Activated CD4-positive, alpha-beta T cell treated with anti-CD3 and anti-CD28 coated beads, Interleukin-10, Interleukin-2, amounts not matched to agents 100 ng/mL and 50 ng/mL, durations not matched to agents 16 hours and 8 hours (primary cell): ENCODE measurements at regions not wholly inside any gene's neighbourhood (a gene's known extent, or its start where the extent isn't known, plus 50 kb on each side); places are given as distances from the start of the nearest gene placed in this dataset.

Source experiments
- DNase-seq: peaks from one replicate; pipeline ENCODE4 v3.0.0-alpha.2; 2020

DNA sequence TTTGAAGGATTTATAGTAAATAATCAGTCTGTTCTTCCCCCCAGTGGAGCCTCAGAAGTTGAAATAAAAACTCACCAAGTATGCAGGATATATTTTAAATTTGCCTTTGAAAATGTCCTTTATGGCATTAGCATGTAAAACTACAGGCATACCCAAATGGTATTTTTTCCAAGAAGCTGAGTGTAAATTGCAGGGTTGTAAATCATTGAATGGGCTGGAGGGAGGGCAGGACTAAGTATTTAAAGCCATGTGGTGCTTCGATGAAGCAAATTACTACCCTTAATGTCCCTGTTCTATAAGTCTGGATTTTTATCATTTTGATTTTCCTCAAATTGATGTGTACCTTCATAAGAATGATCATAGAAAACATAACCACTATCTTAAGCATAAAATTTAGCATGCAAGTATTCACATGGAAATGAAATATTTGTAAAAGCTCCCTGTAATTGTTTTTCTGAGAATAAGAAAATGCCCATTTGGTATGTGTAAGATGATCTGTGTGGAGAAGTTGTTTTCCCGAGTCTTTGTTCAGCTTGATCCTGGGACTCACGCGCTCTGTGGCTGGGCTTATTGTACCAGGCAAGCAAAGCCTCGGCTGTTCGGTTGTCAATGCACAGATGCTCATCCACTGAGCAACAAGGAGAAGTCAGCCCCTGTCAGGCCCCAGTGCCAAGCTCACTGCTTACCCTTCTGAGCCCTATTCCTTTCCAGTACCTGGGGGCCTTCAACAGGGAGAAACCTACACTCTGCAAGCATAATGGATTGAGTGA, 66.7 kb downstream of the CD164 start:
- DNase-seq, result no peak

DNA sequence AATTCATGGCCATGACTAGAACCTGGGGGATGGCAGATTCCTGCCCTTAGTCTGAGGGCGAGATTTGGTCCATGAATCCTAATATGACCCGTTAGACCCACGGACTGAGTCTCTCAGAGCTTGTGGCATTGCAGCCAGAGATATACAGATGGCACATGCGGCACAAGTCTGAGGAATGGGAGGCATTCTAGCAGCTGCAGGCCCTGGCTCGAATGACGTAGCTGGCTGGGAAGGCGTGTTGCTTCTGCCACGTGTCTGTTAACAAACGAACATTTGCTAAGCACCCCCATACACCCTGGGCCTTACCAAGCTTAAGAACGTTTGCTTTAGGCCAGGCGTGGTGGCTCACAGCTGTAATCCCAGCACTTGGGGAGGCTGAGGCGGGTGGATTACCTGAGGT, 68.0 kb downstream of the CD164 start:
- no peak for DNase-seq

DNA sequence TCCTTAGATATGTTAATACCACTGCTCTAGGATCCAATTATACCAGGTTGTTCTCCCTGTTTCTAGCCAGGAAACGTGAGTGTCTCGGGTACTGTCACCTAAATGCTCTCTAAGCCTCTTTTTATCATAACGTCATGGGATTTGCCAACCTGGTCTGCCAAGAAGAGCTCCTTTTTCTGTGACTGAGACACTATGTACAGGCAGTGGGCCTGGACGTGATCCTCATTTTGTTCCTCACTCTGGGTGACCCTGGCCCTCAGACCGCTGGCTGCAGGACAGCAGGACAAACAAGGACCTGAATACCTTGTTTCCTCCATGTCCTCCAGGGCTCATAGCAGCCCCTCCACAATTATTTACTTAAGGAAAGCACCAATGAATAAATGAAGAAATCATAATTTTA, 69.1 kb downstream of the CD164 start:
- no peak for DNase-seq

DNA sequence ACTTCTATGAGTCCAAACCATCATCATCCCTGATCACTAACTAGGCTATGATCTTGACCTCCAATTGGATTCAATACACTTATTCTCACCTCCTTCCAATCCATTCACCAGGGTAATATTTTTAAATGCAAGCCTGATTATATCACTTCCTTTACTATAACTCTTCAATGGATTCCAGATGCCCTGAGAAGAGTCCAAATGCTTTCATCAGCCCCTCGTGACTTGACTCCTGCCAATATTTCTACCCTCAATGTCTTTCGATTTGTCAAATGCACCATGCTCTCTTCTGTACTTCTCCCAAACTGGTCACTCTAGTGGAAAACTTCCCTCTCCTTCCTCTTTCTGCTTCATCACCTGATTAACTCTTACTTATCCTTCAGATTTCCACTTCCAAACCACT, 70.8 kb downstream of the CD164 start:
- DNase-seq, result no peak

DNA sequence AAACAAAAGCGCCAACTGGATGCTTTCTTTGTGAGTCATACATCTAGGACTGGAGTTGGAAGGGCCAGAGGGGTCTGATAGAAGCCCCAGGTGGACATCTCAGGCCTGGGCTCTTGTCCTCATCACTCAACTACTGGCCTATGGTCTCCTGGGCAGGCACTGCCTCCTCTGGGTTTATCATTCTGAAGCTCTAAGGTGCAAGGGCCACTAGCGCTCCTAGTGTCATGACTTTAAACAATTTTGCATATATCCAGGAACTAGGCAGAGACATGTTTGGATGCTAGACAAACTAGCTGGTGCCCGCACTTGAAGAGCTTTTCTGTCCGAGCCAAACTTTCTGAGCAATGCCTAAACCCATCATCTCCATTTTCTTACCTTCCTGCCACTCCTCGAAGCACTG, 72.3 kb downstream of the CD164 start:
- DNase-seq, result no peak

DNA sequence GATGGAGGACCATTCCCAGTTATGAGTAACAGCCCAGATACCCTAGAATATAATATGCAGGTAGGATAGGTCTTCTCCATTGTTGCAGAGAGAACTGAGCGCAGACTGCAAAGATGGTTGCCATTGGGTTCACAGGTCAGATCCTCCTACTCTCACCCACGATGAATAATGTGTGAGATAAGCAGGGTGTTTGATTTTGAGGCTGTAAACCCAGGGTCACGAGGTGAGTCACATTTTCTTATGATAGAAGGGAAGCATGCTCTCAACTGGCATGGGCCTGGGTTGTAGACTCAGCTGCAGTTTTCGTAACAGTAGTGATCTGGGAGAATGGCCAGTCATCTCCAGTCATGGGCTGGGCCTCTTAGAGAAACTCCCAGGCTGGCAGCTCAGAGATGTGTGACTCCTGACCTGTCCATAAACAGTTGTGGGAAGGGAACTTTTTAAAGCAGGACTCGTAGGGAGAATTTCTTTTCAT, 74.2 kb downstream of the CD164 start:
- DNase-seq, result peak; percentile 54

DNA sequence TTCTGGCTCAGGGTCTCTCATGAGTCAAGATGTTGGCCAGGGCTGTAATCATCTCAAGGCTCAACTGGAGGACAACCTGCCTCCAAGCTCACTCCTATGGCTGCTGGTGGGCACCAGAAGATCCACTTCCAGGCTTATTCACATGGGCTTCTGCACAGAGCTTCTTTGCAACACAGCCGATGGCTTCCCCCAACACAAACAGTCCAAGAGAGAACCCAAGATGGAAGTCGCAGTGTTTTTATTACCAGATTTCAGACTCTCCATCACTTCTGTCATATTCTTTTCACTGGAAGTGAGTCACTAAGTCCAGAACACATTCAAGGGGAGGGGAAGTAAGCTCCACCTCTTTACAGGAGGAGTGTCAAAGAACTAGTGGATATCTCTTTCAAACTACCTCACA, 75.5 kb downstream of the CD164 start:
- no peak for DNase-seq

DNA sequence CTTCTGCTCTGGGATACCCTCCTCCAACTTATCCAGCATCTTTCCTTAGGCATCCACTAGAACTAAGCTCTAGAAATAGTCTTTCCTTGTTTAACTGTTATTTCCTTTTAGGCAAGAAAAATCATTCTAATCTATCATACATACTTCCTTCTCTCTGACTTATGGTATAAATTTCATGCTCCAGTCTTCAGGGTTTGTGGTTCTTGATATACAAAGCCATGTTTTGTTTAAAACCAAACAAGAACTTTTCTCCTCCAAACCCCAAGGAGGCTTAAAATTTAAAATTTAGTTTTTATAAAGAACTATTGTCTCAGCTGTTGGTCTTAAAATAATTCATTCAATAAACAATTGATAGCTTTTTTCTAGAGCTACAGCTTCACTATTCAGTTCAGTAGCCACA, 77.2 kb downstream of the CD164 start:
- DNase-seq, result no peak

DNA sequence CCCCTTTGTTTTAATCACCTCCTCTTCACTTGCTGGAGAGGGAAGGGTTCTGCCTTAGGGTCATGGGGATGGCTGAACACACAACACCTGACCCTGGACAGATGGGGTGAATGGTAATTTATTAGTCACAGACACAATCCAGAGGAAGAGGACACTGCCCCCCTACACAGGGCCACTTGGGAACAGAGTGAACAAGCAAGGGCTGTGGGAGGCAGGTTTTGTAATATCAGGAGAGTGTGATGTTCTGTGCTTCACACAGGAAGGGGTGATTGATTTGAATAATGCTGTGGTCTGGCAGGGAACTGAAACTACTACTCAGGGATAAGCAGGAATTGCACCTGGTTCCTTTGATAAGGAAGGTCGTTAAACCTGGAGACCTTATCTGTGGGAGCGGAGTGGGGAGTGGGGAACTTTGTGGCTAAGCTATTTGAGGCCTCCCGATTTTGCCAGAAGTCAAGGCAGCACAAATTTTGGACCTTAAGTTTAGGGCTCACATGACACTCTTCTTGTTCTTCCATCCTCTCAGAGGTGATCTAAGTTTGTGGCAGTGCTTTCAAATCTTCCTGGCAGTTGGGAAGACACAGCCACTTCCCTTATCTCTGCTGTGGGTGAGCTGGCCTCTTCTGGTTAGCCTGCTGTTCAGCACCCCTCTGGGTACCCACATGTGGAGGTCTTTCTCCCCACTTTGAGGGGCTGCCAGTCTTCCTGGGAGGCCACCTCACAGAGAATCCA, 77.8 kb downstream of the CD164 start:
- peak; percentile 70 for DNase-seq

DNA sequence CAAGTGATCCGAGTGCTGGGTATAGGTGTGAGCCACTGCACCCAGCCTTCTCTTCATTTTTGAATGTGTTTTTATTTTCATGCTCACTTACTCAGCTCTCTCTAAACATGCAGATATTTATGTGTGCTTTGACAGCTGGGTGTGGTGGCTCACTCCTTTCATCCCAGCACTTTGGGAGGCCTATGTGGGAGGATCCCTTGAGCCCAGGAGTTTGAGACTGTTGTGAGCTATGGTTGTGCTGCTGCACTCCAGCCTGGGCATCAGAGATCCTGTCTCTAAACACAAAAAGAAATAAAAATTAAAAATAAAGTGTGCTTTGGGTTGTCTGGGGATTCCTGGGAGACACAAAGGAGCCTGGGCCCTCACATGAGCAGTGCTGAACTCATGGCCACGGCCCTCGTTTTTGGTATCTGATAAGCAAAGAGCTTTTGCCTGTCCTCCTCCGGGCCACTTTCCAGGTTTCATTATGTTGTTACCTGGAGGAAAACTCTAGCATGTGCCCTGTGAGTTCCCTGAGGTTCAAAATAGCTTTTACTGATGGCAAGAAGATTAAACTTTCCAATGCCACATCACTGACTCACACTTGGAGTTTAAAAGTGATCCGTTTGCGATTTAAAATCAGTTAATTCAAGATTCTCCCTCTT, 78.5 kb downstream of the CD164 start:
- DNase-seq, result no peak

DNA sequence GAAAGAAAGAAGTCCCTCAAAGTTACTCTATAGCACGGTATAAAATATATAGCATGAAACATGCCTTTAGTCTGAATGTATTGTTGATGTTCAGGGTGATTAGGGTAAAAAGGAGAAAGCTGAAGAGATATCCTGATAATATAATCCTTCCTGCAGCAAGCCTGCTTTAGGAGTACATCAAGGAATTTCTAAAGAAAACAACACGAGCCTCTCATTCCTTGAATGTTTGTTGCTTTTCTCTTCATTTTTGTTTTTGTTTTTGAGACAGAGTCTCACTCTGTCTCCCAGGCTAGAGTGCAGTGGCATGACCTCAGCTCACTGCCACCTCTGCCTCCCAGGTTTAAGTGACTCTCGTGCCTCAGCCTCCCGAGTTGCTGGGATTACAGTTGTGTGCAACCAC, 79.1 kb downstream of the CD164 start:
- DNase-seq, result no peak

DNA sequence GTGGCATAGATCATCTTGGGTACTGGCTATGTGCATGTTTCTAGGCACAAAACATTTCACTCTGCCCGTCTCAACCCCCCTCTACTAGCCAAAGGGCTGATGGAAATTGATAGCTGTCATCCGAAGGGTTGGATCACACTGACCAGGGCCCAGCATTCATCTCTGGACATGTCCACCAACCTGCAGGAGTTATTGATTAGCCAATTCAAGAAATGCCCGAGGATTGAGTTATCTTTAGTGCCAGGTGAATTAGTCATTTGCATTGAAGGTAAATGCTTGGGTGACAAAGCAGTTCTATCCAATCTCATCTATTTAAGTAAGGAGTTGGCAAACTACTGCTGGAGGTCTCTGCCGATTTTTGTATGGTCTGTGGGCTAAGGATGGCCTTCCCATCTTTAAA, 80.1 kb downstream of the CD164 start:
- no peak for DNase-seq

DNA sequence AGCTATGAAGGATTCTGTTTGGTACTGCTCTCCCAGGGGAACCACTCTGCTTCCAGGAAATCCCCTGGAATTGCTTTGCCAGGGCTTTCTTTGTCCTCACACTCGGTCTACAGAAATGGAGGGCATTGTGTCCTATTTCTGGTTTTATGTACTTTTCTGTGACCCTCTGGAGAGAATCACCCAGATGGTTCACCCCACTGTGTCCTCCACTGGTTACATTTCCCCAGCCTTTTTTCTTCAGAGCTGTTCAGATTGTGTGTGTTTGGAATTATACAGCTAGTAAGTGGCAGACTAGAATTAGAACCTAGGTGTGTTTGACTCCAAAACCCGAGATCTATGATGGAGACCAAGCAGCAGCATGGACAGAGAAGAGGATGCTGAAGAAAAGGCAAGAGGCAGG, 80.8 kb downstream of the CD164 start:
- DNase-seq, result no peak

DNA sequence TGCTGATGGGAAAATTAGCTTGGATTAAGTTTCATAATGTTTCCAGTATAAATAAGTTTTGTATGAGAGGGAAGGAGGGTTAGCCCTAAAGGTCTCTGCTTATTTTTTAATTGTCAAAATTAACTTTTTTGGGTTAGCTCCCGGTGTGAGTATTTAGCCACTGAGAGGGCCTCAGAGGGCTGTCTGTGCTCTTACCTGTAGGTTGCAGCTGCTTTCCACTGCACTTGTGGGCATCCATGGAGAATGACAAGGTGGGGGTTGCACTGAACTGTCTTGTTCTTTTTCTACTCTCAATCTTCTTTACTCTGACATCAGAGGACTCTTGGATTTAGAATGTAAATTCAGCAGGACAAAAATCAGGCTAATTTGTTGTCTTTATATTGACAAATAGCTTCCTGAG, 81.4 kb downstream of the CD164 start:
- no peak for DNase-seq

DNA sequence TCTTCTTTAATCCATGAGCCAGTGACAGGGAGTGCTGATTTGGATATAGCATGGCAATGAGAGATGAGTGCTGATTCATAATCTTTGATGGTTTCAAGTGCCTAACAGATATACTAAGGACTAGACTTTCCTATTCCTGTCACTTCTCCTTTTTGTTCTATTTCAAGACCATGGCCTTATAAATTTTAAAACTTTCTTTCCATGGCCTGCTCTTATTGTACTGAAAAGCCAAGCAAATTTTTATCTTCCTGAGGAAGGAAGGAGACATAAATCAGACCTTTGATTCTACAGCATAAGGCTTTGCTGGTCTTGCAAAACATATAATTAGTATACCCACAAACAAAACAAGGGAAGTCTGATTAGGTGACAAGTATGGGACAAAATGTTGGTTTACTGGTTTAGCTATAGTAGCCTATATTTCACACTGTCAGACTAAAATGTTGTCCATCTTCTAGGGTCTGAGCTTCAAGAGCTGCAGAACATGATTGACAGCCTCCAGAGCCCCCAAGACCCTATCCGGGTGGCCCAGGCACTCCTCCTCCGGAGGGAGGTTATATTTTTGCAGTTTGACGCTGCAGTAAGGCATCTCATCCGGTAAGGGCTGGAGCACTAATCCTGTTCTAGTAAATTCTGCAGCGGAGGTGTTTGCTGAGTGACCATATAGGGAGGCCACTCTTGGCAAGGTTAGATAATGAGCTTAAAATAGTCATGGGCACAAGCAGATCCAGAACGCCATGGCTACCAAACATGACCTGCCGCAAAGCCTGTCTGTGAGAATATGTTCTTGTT, 82.3 kb downstream of the CD164 start:
- no peak for DNase-seq

DNA sequence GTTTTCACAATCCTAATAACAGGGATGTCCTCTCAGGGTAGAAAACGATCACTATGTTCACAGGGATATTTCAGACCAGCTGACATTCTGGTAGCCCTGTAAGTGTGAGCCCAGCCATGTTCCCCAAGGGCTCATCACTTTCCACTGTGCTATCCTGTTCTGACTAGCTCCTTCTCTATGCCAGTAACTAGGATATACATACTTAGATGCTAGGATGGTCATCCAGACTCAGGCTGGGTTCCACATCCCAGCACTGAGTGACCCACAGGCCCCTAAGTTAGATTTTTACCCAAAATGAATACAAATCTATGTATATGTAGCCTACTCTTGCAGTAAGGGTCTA, 83.0 kb downstream of the CD164 start:
- no peak for DNase-seq

DNA sequence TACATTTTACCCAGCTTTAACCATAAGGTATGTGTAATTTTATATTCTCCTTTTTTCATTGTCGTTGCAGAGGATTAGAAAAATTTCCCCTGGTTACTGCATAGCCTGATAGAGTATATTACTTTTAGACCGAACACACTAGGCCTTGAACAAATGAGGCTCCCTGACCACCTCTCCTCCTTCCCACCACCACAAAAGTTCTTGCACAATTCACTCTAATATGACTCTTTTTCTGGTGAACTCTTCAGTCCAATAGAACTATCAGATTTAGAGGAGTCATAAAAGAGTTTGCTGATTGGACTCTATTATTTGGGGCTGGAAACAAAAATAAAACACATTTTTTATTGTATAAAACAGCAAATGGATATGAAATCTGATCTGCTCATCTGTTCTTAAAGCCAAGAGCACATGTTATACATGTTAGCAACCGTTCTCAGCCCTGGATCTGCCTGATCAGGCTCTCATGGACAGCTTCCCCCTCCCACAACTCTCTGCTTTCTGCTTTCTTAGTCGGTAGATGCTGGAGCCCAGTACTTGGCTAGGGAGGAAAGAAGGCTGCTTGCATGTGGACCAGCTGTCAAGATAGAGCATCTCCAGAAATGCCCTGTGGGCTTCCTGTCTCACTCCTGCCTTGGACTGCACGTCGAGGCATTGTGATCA, 83.5 kb downstream of the CD164 start:
- no peak for DNase-seq

DNA sequence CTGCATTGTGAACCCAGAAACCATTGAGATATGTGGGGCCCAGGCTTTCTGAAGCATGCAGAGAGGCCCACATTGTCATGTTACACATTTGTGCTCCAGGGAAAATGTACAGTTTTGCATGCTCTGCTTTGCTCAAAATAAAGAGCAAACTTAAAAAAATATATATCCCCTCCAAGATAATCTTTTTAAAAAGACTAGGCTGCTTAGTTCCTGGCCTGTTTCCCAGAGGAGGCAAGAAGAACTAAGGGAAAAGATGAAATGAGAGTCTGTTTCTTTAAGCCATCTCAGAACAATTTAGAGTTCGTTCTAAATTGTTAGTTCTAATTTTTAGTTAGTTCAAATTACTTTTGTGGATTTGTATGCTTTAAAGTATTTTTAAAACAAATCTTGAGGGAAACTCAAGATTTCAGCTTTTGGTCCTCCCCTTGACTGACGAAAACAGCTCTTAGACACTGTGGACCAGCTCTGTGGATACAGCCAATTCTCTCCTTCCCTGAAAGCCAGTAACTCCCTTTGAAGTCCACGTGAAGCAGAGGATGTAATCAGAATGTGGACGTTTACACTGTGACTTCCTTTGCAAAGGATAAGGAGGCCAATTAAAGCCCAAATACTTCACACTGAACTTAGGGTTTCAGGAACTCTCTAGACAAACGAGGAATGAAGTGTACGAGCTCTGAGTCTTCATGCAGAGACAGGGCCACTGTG, 84.7 kb downstream of the CD164 start:
- DNase-seq, result no peak

DNA sequence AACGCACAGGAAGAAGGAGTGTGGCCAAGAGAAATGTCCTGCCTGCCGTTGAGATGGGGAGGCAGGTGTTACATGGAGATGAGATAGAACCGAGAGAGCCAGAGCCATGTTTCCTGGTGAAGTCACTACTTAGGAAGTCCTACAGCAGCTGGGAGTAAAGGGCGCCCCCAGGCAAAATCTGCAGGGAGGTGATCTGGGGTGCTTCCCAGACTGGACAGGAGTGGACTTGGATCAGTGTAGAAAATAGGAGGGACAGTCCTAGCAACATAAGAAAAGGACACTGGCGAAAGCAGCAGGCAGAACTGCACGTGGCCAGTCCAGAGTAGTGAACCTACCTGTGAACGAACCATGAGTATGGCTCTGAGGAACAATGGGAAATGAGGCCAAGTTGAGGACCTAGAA, 85.3 kb downstream of the CD164 start:
- no peak for DNase-seq

DNA sequence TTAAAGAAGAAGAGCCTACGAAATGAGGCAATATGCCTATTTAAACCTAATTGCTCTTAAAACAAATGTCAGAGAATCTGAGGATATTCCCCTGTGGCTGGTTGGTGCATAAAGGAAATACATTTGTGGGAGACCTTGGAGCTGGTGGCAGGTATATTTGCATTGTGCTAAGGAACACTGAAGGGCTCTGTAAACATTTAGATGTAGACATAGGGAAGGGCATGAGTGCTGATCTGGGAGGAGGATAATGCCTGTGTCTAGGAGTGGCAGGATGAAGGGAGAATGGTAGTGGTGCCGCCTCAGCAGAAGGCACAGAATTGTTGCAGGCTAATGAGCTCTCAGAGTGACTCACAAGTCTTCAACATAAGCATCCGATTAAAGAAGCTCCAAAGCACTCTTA, 85.8 kb downstream of the CD164 start:
- no peak for DNase-seq

DNA sequence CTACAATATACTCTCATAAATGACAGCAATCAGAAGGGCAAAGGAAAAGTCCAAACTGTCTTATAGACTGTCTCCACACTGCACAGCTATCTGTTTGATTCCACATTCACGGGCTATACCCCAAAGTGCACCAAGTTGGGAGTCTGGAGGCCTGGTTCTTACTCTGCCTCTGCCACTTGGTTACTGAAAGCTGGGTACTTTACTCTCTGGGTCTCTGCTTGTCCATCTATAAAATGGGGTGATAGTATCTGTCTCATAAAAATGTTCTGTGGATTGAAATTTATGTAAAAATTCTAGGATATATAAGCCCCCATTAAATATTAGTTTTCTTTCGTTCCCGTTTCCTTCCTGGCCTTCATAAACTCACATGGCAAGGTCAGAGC, 86.5 kb downstream of the CD164 start:
- DNase-seq, result no peak

DNA sequence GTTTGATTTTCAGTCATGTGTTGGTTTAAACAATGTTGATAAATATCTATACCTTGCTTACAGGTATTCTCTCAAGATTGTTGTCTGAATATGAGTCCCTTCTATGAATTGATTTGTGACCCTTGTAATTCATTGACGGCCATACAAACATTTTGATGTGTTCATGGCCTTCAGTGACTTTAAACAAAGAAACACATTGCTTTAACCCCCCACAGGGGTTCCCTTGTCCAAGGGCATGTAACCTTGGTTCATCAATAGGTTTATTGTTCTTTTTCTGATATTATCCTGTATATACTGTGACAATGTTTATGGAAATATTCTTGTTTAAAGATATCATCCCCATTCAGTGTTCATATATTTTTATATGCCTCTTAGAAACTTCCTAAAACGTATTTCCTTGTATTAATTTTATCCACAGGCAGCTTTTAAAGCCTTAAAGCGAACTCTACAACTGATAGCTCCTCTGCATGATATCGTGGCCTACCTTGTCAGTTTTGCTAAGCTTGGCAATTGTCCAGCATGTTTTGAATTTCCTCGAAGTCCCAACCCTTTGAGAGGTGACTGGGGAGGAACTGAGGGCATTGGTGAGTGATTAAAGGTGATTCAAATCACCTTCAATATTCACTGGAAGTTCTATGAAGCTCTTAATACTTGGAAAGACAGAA, 87.0 kb downstream of the CD164 start:
- DNase-seq, result no peak
